GM23338 (cell line): ENCODE measurements at regions not wholly inside any gene's neighbourhood (a gene's known extent, or its start where the extent isn't known, plus 50 kb on each side); places are given as distances from the start of the nearest gene placed in this dataset.
"Not testable (repeated sequence)": the region's sequence is repeated elsewhere in the genome, so short reads cannot be mapped to it uniquely, and the experiment has no call there.

ENCODE experiments used
- ATAC-seq: fragments of 200-7000 bp; cut with Tn5 transposase; 3 replicates; pipeline ENCODE4 v1.9.1; 2020
- DNase-seq: peaks from one replicate; pipeline ENCODE4 v3.0.0-alpha.2; 2015; ENCODE audit warnings: low spot score
- H2AFZ ChIP-seq: fragments of 200-600 bp; sonication (generic); 2 replicates; pipeline ENCODE4 v1.8.0; 2016; ENCODE audit warnings: antibody characterized with exemption, mild to moderate bottlenecking, moderate library complexity
- H3F3A ChIP-seq: fragments of 200-600 bp; sonication (generic); replicated peaks from 2 replicates; pipeline ENCODE4 v1.8.0; 2017; ENCODE audit warnings: antibody characterized with exemption, mixed run types, low read depth
- H3K27ac ChIP-seq: fragments of 200-600 bp; sonication (generic); 2 replicates; pipeline ENCODE4 v1.6.1; 2016; ENCODE audit warnings: low read depth
- H3K27me3 ChIP-seq: fragments of 200-600 bp; sonication (generic); 2 replicates; pipeline ENCODE4 v1.8.0; 2016; ENCODE audit warnings: mild to moderate bottlenecking, mixed run types, moderate library complexity; ENCODE audit not compliant: insufficient read depth
- H3K36me3 ChIP-seq: fragments of 200-600 bp; sonication (generic); 2 replicates; pipeline ENCODE4 v1.8.0; 2016; ENCODE audit warnings: mild to moderate bottlenecking; ENCODE audit not compliant: insufficient read depth
- H3K4me1 ChIP-seq: fragments of 200-600 bp; sonication (generic); 2 replicates; pipeline ENCODE4 v1.8.0; 2016; ENCODE audit warnings: mild to moderate bottlenecking, moderate library complexity; ENCODE audit not compliant: insufficient read depth
- H3K4me2 ChIP-seq: fragments of 200-600 bp; sonication (generic); 2 replicates; pipeline ENCODE4 v1.7.1; 2017; ENCODE audit warnings: mixed run types
- H3K4me3 ChIP-seq: fragments of 200-600 bp; sonication (generic); 2 replicates; pipeline ENCODE4 v1.6.1; 2016; ENCODE audit warnings: mixed run types
- H3K79me2 ChIP-seq: fragments of 200-600 bp; sonication (generic); replicated peaks from 2 replicates; pipeline ENCODE4 v1.8.0; 2017; ENCODE audit warnings: mild to moderate bottlenecking; ENCODE audit not compliant: insufficient read depth
- H3K9me2 ChIP-seq: fragments of 200-600 bp; sonication (generic); 2 replicates; pipeline ENCODE4 v1.8.0; 2017; ENCODE audit not compliant: insufficient read depth
- H4K20me1 ChIP-seq: fragments of 200-600 bp; sonication (generic); replicated peaks from 2 replicates; pipeline ENCODE4 v1.8.0; 2017; ENCODE audit warnings: mild to moderate bottlenecking; ENCODE audit not compliant: insufficient read depth
- H3K27ac Mint-ChIP-seq: 2 replicates; pipeline ENCODE4 v1.8.0; 2020; ENCODE audit warnings: inconsistent platforms, mild to moderate bottlenecking, moderate library complexity, mixed read lengths
- H3K27me3 Mint-ChIP-seq: 3 replicates; pipeline ENCODE4 v1.8.0; 2022; ENCODE audit warnings: low read depth, mild to moderate bottlenecking, moderate library complexity, mixed read lengths, inconsistent platforms; ENCODE audit not compliant: insufficient read depth, poor library complexity
- H3K36me3 Mint-ChIP-seq: 3 replicates; pipeline ENCODE4 v1.8.0; 2021; ENCODE audit warnings: low read depth, mild to moderate bottlenecking, inconsistent platforms, moderate library complexity, mixed read lengths
- H3K4me1 Mint-ChIP-seq: 3 replicates; pipeline ENCODE4 v1.8.0; 2020; ENCODE audit warnings: mild to moderate bottlenecking, inconsistent platforms, mixed read lengths
- H3K4me3 Mint-ChIP-seq: 3 replicates; pipeline ENCODE4 v1.8.0; 2021; ENCODE audit warnings: moderate library complexity, mild to moderate bottlenecking, inconsistent platforms, mixed read lengths
- H3K9me3 Mint-ChIP-seq: 3 replicates; pipeline ENCODE4 v1.8.0; 2020; ENCODE audit warnings: moderate library complexity, mild to moderate bottlenecking, inconsistent platforms, mixed read lengths
- EZH2 ChIP-seq: fragments of 200-600 bp; sonication (generic); IDR thresholded peaks from one replicate; pipeline ENCODE4 v1.8.0; 2017; ENCODE audit warnings: antibody characterized with exemption, mild to moderate bottlenecking, low read depth; ENCODE audit not compliant: unreplicated experiment
- EZH2phosphoT487 ChIP-seq: fragments of 200-600 bp; sonication (generic); IDR thresholded peaks from one replicate; pipeline ENCODE4 v1.8.1; 2018; ENCODE audit warnings: antibody characterized with exemption; ENCODE audit not compliant: unreplicated experiment
- JUNB ChIP-seq: IDR thresholded peaks from one replicate; pipeline ENCODE4 v1.6.1; 2016; ENCODE audit warnings: antibody characterized with exemption; ENCODE audit not compliant: unreplicated experiment
- NANOG ChIP-seq: IDR thresholded peaks from 2 replicates; pipeline ENCODE4 v1.6.1; 2016; ENCODE audit warnings: antibody characterized with exemption, borderline replicate concordance
- ZNF114 ChIP-seq: fragments of 250-450 bp; sonication (Bioruptor Pico); IDR thresholded peaks from 2 replicates; pipeline ENCODE4 v1.5.0; 2020; ENCODE audit warnings: mild to moderate bottlenecking, moderate library complexity
- ZNF462 ChIP-seq: fragments of 250-450 bp; sonication (Bioruptor Pico); IDR thresholded peaks from 2 replicates; pipeline ENCODE4 v1.5.0; 2020; ENCODE audit warnings: mild to moderate bottlenecking, moderate library complexity

- Mint-ChIP-seq H3K36me3 (peaks cover 22% of the 10 kb centered on the region; the same call in 2 of the 3 replicates), H3K27ac (no peak overlapping the region), H3K4me3 (no peak overlapping the region), H3K27me3 (no peaks in the 10 kb centered on the region), H3K9me3 (peaks cover 27% of the 10 kb centered on the region), H3K4me1 (no peaks in the 10 kb centered on the region; the same call in 2 of the 3 replicates)
- Histone ChIP-seq H3F3A (no peaks in the 10 kb centered on the region), H3K27me3 (no peaks in the 10 kb centered on the region), H2AFZ (no peak overlapping the region), H3K36me3 (no peaks in the 10 kb centered on the region), H4K20me1 (no peaks in the 10 kb centered on the region), H3K4me3 (no peak overlapping the region), H3K4me1 (no peaks in the 10 kb centered on the region), H3K79me2 (no peaks in the 10 kb centered on the region), H3K27ac (no peak overlapping the region), H3K4me2 (no peak overlapping the region), H3K9me2 (no peaks in the 10 kb centered on the region)
- DNase-seq, result no peak
- ATAC-seq, result no peak
- TF ChIP-seq ZNF114 (CRISPR knock-in tag) (no peak), EZH2phosphoT487 (no peak)
Measured at GRCh38 chr3:87541723-87542122, 265.3 kb upstream of the POU1F1 start.

DNA sequence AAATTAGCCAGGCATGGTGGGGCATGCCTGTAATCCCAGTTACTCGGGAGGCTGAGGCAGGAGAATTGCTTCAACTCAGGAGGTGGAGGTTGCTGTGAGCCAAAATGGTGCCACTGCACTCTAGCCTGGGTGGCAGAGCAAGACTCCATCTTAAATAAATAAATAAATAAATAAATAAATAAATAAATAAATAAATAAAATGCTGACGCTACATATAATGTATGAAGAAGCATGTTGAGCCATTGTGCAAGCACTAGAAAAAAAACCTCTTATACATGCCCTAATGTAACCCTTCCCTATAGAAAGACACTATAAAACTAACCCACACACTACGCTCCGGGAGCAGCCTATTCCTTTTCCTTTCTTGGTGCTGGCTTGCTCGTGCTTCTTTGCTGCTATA lies 262.3 kb upstream of the POU1F1 start:
- ATAC-seq, H3K4me3 ChIP-seq, H3K27me3 Mint-ChIP-seq, H3F3A ChIP-seq, H3K27ac Mint-ChIP-seq, H3K27me3 ChIP-seq, H3K79me2 ChIP-seq, H4K20me1 ChIP-seq, H3K4me1 Mint-ChIP-seq, H3K36me3 ChIP-seq, H3K4me3 Mint-ChIP-seq, H3K4me1 ChIP-seq, H3K27ac ChIP-seq, DNase-seq, H3K9me2 ChIP-seq, H3K4me2 ChIP-seq: not testable (repeated sequence)
- H2AFZ ChIP-seq, result 0 out of 2 replicates have a peak overlapping the region, but pooled peaks have one; percentile 3
- H3K36me3 Mint-ChIP-seq, result peaks cover 11% of the 10 kb centered on the region; the same call in 2 of the 3 replicates
- peaks cover 15% of the 10 kb centered on the region for H3K9me3 Mint-ChIP-seq

DNA sequence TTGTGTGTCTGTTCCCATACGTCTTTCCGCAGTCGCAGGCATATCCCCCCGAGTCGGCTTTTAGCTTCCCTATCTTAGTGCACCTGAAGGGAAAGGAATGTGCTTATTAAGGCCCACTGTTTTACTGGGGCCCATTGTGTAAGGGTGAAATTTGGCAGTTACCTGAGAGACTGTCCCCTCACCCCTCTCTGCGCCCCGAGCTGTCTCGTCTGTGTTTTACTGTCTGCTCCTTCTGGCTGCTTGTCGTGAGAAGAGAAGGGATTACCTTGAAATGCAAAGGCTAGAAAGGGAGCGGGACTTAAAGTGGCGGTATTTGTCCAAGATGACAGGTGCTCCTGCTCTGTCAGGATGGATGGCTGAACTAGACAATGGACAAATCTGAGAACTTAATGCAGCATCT lies 233.0 kb upstream of the POU1F1 start:
- Histone ChIP-seq H4K20me1 (no peaks in the 10 kb centered on the region), H3K27me3 (no peaks in the 10 kb centered on the region), H3K4me1 (no peaks in the 10 kb centered on the region), H3K4me3 (no peak overlapping the region), H2AFZ (no peak overlapping the region), H3F3A (no peaks in the 10 kb centered on the region), H3K36me3 (no peaks in the 10 kb centered on the region), H3K79me2 (no peaks in the 10 kb centered on the region), H3K27ac (no peak overlapping the region), H3K4me2 (no peak overlapping the region), H3K9me2 (no peaks in the 10 kb centered on the region)
- no peak for TF ChIP-seq ZNF114 (CRISPR knock-in tag)
- no peak for TF ChIP-seq EZH2
- TF ChIP-seq NANOG, result no peak
- no peak for TF ChIP-seq JUNB
- Mint-ChIP-seq H3K27ac (no peak overlapping the region), H3K4me3 (no peak overlapping the region), H3K27me3 (no peaks in the 10 kb centered on the region), H3K36me3 (no peaks in the 10 kb centered on the region), H3K4me1 (peaks cover 7% of the 10 kb centered on the region), H3K9me3 (no peaks in the 10 kb centered on the region)
- DNase-seq, result peak; percentile 32
- peak; percentile 67 for ATAC-seq

- no peaks in the 10 kb centered on the region for H3K36me3 Mint-ChIP-seq
- Histone ChIP-seq H3K9me2 (no peaks in the 10 kb centered on the region), H4K20me1 (no peaks in the 10 kb centered on the region), H3K79me2 (no peaks in the 10 kb centered on the region), H3F3A (no peaks in the 10 kb centered on the region), H3K27ac (no peak overlapping the region), H3K4me3 (no peak overlapping the region), H3K36me3 (no peaks in the 10 kb centered on the region), H3K4me1 (no peaks in the 10 kb centered on the region), H3K27me3 (no peaks in the 10 kb centered on the region), H2AFZ (no peak overlapping the region), H3K4me2 (no peak overlapping the region)
- H3K27ac Mint-ChIP-seq, result no peak overlapping the region
- ATAC-seq (no peak), DNase-seq (no peak)
- no peaks in the 10 kb centered on the region for H3K27me3 Mint-ChIP-seq
- H3K9me3 Mint-ChIP-seq, result no peaks in the 10 kb centered on the region
- peaks cover 7% of the 10 kb centered on the region for H3K4me1 Mint-ChIP-seq
- H3K4me3 Mint-ChIP-seq, result no peak overlapping the region
- TF ChIP-seq NANOG (no peak), ZNF462 (no peak)
Measured at GRCh38 chr3:87508921-87509320, 232.5 kb upstream of the POU1F1 start.
